Kidney (tissue), 13 donors: ENCODE measurements at regions not wholly inside any gene's neighbourhood (a gene's known extent, or its start where the extent isn't known, plus 50 kb on each side); places are given as distances from the start of the nearest gene placed in this dataset.
"Not testable (repeated sequence)": the region's sequence is repeated elsewhere in the genome, so short reads cannot be mapped to it uniquely, and the experiment has no call there.

ENCODE experiments used
- DNase-seq, 5 donors: peaks; one replicate each; pipeline ENCODE4 v3.0.0-alpha.2; 2013 to 2020
- FAIRE-seq: peaks from 2 replicates; lab custom pipeline; 2012; peaks lifted over from hg19 to GRCh38; lab: Jason Lieb, UNC
- H3K27ac ChIP-seq, 2 donors: one replicate each; pipeline ENCODE4 v1.7.0; 2013; ENCODE audit warnings: low read depth in 2 of 2, low read length in 2 of 2, inconsistent platforms in 1 of 2
- H3K27me3 ChIP-seq: one replicate; pipeline ENCODE4 v1.7.1; 2013; ENCODE audit warnings: low read length, inconsistent platforms; ENCODE audit not compliant: control insufficient read depth, insufficient read depth
- H3K36me3 ChIP-seq, 3 donors: one replicate each; pipeline versions ENCODE4 v1.7.0 to v1.7.1; 2013; ENCODE audit warnings: low read length in 3 of 3, control low read depth in 1 of 3, inconsistent platforms in 1 of 3; ENCODE audit not compliant: insufficient read depth in 3 of 3, control insufficient read depth in 2 of 3
- H3K4me1 ChIP-seq, 3 donors: one replicate each; pipeline versions ENCODE4 v1.7.0 to v1.7.1; 2013; ENCODE audit warnings: low read length in 3 of 3, inconsistent platforms in 1 of 3, low read depth in 1 of 3; ENCODE audit not compliant: control insufficient read depth in 2 of 3, insufficient read depth in 2 of 3
- H3K4me3 ChIP-seq, 3 donors: one replicate each; pipeline versions ENCODE4 v1.7.0 to v1.8.1; 2013; ENCODE audit warnings: low read length in 3 of 3, control low read depth in 1 of 3, inconsistent platforms in 1 of 3
- H3K9ac ChIP-seq, 3 donors: one replicate each; pipeline versions ENCODE4 v1.7.0 to v1.7.1; 2013; ENCODE audit warnings: low read length in 3 of 3, control low read depth in 1 of 3, inconsistent platforms in 1 of 3
- H3K9me3 ChIP-seq, 3 donors: one replicate each; pipeline versions ENCODE4 v1.7.0 to v1.7.1; 2013; ENCODE audit warnings: low read length in 3 of 3, control low read depth in 1 of 3, inconsistent platforms in 1 of 3; ENCODE audit not compliant: control insufficient read depth in 2 of 3, insufficient read depth in 1 of 3
- intact Hi-C: fragments of 100-400 bp; cut with DNase I; formaldehyde crosslinking; loops from one replicate; pipeline ENCODE4 v1.11.1; 2022
- TF ChIP-seq, protein P1 (sequence below): IDR thresholded peaks from 3 replicates; pipeline ENCODE4 v1.5.1; 2012; ENCODE audit warnings: mild to moderate bottlenecking, moderate library complexity, borderline replicate concordance; ENCODE audit not compliant: insufficient read depth; ENCODE audit errors: extremely low read depth
- donor health status: control.
- donor health status: control.
- donor health status: control.
- donor health status: control.
- donor health status: control.
- donor health status: DM: yes; HTN: yes; CAD: no.
- donor health status: Normal renal cell carcinoma (clear cell type).

DNA sequence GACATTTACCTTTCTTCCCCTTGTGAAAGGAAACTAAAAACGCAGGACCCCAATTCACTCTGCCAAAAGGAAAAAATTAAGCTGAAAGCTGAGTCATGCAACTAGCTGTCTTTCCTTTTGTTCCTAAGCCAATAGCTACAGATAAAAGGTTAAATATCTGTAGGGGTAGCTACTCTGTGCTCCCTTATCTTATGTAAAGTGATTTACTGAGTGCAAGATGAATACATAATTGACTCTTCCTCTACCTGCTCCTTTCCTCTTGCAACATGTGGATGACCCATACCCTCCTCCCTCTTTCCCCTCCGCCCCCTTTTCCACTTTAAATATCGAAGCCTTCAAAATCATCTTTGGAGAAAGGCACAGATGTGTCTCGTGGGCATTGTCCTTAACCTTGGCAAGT lies 68.0 kb upstream of the ZNF157 start:
- Histone ChIP-seq H3K36me3 (no peaks in the 10 kb centered on the region), H3K4me1 (no peaks in the 10 kb centered on the region), H3K27me3 (peaks cover 2% of the 10 kb centered on the region), H3K4me3 (no peak overlapping the region), H3K9ac (no peak overlapping the region), H3K27ac (no peak overlapping the region), H3K9me3 (no peaks in the 10 kb centered on the region)
- DNase-seq = no peak
- intact Hi-C loops = no loop called here
- TF ChIP-seq, protein P1, sequence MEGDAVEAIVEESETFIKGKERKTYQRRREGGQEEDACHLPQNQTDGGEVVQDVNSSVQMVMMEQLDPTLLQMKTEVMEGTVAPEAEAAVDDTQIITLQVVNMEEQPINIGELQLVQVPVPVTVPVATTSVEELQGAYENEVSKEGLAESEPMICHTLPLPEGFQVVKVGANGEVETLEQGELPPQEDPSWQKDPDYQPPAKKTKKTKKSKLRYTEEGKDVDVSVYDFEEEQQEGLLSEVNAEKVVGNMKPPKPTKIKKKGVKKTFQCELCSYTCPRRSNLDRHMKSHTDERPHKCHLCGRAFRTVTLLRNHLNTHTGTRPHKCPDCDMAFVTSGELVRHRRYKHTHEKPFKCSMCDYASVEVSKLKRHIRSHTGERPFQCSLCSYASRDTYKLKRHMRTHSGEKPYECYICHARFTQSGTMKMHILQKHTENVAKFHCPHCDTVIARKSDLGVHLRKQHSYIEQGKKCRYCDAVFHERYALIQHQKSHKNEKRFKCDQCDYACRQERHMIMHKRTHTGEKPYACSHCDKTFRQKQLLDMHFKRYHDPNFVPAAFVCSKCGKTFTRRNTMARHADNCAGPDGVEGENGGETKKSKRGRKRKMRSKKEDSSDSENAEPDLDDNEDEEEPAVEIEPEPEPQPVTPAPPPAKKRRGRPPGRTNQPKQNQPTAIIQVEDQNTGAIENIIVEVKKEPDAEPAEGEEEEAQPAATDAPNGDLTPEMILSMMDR = no peak
- no peak for FAIRE-seq

DNA sequence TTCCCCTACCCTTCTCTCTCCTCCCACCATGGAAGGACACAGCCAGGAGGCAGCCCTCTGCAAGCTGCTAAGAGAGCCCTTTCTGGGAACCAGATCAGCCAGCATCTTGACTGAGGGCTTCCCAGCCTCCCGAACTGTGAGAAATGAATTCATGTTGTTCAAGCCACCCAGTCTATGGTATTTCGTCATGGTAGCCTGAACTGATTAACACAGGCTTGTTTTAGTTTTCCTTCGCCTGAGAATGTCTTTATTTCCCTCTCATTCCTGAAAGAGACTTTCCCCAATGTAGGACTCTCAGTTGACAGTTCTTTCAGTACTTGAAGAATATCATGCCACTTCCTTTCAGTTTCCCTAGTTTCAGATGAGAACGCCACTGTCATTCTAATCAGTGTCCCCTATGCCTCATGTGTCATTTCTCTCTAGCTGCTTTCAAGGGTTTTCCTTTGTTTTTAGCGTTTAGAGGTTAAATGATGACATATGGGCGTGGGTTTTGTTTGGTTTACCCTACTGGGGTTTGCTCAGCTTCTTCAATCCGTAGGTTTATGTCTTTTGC lies 63.8 kb upstream of the ZNF157 start:
- H3K27me3 ChIP-seq, intact Hi-C loops, H3K4me3 ChIP-seq, DNase-seq, H3K4me1 ChIP-seq, H3K9ac ChIP-seq, H3K9me3 ChIP-seq, FAIRE-seq, H3K36me3 ChIP-seq, H3K27ac ChIP-seq: not testable (repeated sequence)

- Histone ChIP-seq H3K9ac (peak overlapping the region in 1 of 3 donors; percentile 34), H3K27me3 (no peaks in the 10 kb centered on the region), H3K4me3 (peak overlapping the region in 1 of 3 donors; percentile 43), H3K4me1 (no peaks in the 10 kb centered on the region), H3K36me3 (no peaks in the 10 kb centered on the region), H3K9me3 (no peaks in the 10 kb centered on the region), H3K27ac (peak overlapping the region; percentile 67 to 74)
- peak in 4 of 5 donors; percentile 60 to 88 (median 76) for DNase-seq
- intact Hi-C loops = no loop called here
- TF ChIP-seq, protein P1 = peak; percentile 33
- FAIRE-seq = no peak
Measured at GRCh38 chrX:47311932-47312774, 58.2 kb upstream of the ZNF157 start.

DNA sequence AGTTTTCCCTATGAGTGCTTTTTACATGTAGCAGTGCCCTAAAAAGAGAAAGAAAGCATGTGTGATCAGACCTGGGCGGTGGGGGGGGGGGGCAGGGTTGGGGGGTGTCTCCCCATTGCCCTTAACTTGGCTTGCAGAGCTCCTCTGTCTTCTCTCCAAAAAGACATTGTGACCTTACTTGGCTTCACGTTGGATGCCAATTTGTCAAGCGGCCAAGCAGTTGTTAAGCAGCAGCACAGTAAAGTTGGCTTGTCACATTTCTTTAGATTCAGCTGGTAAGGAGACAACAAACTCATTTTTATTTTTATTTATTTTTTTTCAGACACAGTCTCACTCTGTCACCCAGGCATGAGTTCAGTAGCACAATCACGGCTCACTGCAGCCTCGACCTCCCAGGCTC lies 57.3 kb upstream of the ZNF157 start:
- DNase-seq = no peak
- H3K27me3 ChIP-seq = no peaks in the 10 kb centered on the region
- H3K36me3 ChIP-seq = no peaks in the 10 kb centered on the region
- TF ChIP-seq, protein P1 = no peak
- H3K9me3 ChIP-seq = no peaks in the 10 kb centered on the region
- intact Hi-C loops = no loop called here
- peak overlapping the region; percentile 67 to 74 for H3K27ac ChIP-seq
- H3K4me3 ChIP-seq = no peak overlapping the region
- no peak for FAIRE-seq
- no peak overlapping the region for H3K9ac ChIP-seq
- no peaks in the 10 kb centered on the region for H3K4me1 ChIP-seq
